Left lung (tissue), 4 donors: ENCODE measurements at regions not wholly inside any gene's neighbourhood (a gene's known extent, or its start where the extent isn't known, plus 50 kb on each side); places are given as distances from the start of the nearest gene placed in this dataset.

Experiments
- ATAC-seq: fragments of 200-7000 bp; cut with Tn5 transposase; one replicate; pipeline ENCODE4 v1.9.1; 2020; ENCODE audit warnings: moderate library complexity
- DNase-seq, 4 donors: peaks; one replicate each; pipeline ENCODE4 v3.0.0-alpha.2; 2013 to 2020
- H3K27ac ChIP-seq, 2 donors: fragments of 200-600 bp; sonication (generic) in 1 of 2; one replicate each; pipeline versions ENCODE4 v1.5.0 to v1.8.0; 2020 to 2021
- H3K27me3 ChIP-seq, 2 donors: fragments of 200-600 bp; sonication (generic) in 1 of 2; one replicate each; pipeline versions ENCODE4 v1.5.0 to v1.8.0; 2020 to 2021
- H3K36me3 ChIP-seq, 2 donors: fragments of 200-600 bp; sonication (generic) in 1 of 2; one replicate each; pipeline versions ENCODE4 v1.5.0 to v1.8.0; 2020 to 2021
- H3K4me1 ChIP-seq, 2 donors: fragments of 200-600 bp; one replicate each; pipeline ENCODE4 v1.8.0; 2021
- H3K4me3 ChIP-seq, 2 donors: fragments of 200-600 bp; sonication (generic) in 1 of 2; one replicate each; pipeline versions ENCODE4 v1.5.0 to v1.8.0; 2020 to 2021; ENCODE audit warnings: mild to moderate bottlenecking in 1 of 2
- H3K9me3 ChIP-seq, 2 donors: fragments of 200-600 bp; sonication (generic) in 1 of 2; one replicate each; pipeline versions ENCODE4 v1.5.0 to v1.8.0; 2020 to 2021
- CTCF ChIP-seq, 2 donors: fragments of 200-600 bp; sonication (generic) in 1 of 2; IDR thresholded peaks; one replicate each; pipeline versions ENCODE4 v1.5.0 to v1.8.0; 2021; ENCODE audit warnings: antibody characterized with exemption in 2 of 2
- intact Hi-C, 2 donors: fragments of 100-400 bp; cut with DNase I; formaldehyde crosslinking; loops; one replicate each; pipeline versions ENCODE4 v1.11.2 to v1.14.2; 2022
- donor health status: DM: no; HTN: yes; CAD: no.
- donor health status: DM: no; HTN: no; CAD: no.

DNA sequence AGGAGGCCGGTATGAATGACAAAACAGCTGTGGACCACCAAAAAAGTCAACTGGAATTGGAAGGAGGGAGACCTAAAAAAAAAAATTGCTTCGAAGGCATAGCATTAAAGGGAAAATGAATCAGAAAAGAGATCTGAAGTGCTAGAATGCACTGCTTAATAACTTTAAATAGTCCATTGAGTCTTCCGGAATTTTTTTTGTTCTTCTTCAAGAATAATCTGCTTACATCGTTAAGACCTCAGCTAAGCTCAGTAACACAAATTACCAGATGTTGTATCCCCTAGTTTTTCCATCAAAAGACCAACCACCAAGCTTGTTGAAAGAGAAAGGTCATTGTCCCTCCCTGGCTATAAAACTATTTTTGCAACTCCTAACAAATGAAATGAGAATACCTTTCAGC lies 560.5 kb downstream of the NR2F2 start:
- DNase-seq (no peak), ATAC-seq (no peak)
- Histone ChIP-seq H3K4me3 (no peak overlapping the region), H3K4me1 (no peaks in the 10 kb centered on the region), H3K36me3 (no peaks in the 10 kb centered on the region), H3K27me3 (no peaks in the 10 kb centered on the region), H3K27ac (peak overlapping the region in 1 of 2 donors; percentile 15), H3K9me3 (no peaks in the 10 kb centered on the region)
- no peak for TF ChIP-seq CTCF (IDR thresholded peaks at IDR 0.05)
- intact Hi-C loops, result no loop called here

DNA sequence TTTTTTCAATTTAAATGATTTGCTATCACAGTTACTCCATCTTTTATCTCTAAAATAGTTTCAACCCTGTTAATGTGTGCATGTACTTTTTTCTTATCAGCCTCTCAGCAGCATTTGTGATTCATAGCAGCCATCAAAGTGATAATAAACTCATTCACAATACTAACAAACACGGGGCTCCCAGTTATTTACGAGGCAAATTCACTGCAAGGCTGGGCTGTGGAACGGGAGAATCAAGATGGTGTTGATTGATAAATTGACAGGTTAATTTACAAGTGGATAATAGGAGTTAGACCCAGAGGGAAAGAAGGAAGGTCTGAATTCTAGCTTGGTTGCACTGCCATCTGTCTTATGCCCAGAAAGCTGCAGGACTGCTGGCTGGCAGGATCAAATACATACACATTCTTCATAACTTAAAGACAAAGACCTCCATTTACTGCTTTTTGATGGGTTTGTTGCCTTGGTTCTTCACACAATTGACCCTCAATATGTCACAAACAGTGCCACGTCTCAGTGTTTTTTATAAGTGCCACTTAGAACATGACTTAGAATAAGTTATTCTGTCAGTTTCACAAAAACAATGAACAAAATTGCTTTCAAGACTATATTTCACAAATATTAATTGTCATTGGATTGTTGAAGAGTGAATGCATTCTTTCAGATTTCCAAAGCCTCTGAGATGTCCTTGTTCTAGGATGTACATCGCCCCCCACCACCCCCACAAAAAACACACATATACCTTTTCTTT lies 562.8 kb downstream of the NR2F2 start:
- intact Hi-C loops, result no loop called here
- peak; percentile 29 to 38 for TF ChIP-seq CTCF (IDR thresholded peaks at IDR 0.05)
- peak; percentile 81 for ATAC-seq

DNA sequence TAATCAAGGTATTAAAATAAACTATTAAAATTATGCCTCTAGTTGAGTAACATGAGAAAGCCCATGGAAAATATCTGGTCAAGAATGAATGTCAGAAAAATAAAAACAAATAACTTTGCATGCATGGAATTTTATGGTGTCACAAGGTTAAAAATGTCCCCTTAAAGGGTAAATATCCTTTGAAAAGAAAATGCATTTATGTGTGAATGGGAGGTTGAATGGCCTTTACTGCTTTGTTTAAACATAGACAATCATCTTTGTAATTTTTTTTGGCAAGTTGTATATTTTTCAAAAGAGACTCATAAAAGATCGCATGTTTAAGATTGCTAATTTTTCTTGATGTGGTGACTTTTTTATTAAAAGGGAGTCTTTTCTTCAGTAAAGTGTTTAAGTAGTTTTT lies 564.2 kb downstream of the NR2F2 start:
- Histone ChIP-seq H3K4me3 (no peak overlapping the region), H3K4me1 (no peaks in the 10 kb centered on the region), H3K27ac (no peak overlapping the region), H3K27me3 (no peaks in the 10 kb centered on the region), H3K9me3 (no peaks in the 10 kb centered on the region), H3K36me3 (no peaks in the 10 kb centered on the region)
- DNase-seq, result no peak
- TF ChIP-seq CTCF (IDR thresholded peaks at IDR 0.05), result no peak
- no peak for ATAC-seq
- intact Hi-C loops, result no loop called here

More for the DNA sequence above, 562.8 kb downstream of the NR2F2 start:
- DNase-seq, result peak in 1 of 4 donors; percentile 40
- no peaks in the 10 kb centered on the region for H3K36me3 ChIP-seq
- H3K27me3 ChIP-seq, result no peaks in the 10 kb centered on the region
- H3K4me3 ChIP-seq, result no peak overlapping the region
- no peak overlapping the region for H3K27ac ChIP-seq
- no peaks in the 10 kb centered on the region for H3K4me1 ChIP-seq
- H3K9me3 ChIP-seq, result no peaks in the 10 kb centered on the region

DNA sequence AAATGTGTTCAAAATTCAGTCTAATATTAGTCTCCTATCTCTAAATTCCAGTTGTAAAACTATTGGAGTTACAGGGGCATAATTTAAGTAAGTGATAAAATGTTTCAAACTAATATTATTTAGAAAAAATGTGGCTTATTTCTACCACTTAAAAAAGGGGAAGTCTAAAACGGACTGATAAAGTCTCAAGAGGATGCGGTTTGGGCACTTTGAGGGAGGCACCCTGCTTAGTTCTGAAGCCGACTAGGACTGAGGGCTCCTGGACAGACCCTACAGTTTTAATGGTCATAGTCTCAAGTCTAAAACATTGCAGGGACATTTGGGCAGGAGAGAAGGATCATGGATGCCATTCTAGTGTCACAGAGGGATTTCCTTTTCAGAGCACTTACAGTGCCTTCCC lies 566.3 kb downstream of the NR2F2 start:
- Histone ChIP-seq H3K4me3 (no peak overlapping the region), H3K27me3 (no peaks in the 10 kb centered on the region), H3K4me1 (no peaks in the 10 kb centered on the region), H3K27ac (no peak overlapping the region), H3K9me3 (no peaks in the 10 kb centered on the region), H3K36me3 (no peaks in the 10 kb centered on the region)
- intact Hi-C loops, result no loop called here
- DNase-seq, result no peak
- ATAC-seq, result no peak
- TF ChIP-seq CTCF (IDR thresholded peaks at IDR 0.05), result no peak

- TF ChIP-seq CTCF (IDR thresholded peaks at IDR 0.05), result no peak
These were observed 583.6 kb downstream of the NR2F2 start for GRCh38 chr15:96914081-96914480.

More at GRCh38 chr15:96914081-96914480, 583.6 kb downstream of the NR2F2 start:
- H3K27ac ChIP-seq, result no peak overlapping the region
- H3K36me3 ChIP-seq, result no peaks in the 10 kb centered on the region
- H3K27me3 ChIP-seq, result no peaks in the 10 kb centered on the region
- H3K4me1 ChIP-seq, result no peaks in the 10 kb centered on the region
- ATAC-seq (no peak), DNase-seq (no peak)
- no peak overlapping the region for H3K4me3 ChIP-seq
- H3K9me3 ChIP-seq, result peaks cover 0 to 37% of the 10 kb centered on the region in 2 donors
- intact Hi-C loops, result no loop called here
